ENCODE measurements at regions not wholly inside any gene's neighbourhood (a gene's known extent, or its start where the extent isn't known, plus 50 kb on each side); places are given as distances from the start of the nearest gene placed in this dataset.

DNA sequence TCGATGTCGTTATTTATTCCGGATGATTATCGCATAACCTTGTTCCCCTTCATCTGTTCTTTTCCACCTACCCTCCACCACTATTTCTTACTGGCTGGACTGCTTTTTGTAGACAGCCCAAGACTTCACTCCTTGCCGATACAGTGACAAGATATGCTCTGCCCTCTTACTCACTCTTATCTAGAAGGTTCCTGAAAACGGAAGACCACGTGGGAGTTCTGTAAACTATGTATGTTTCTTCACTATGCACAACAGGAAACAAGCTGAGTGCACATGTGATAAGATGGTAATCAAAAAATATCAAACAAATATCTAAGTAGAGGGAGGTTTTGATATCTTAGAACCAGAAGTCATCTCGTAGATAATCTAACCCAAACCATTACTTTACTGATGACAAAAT is 122.9 kb upstream of the ARHGAP20 start:
- TF ChIP-seq, protein P1, sequence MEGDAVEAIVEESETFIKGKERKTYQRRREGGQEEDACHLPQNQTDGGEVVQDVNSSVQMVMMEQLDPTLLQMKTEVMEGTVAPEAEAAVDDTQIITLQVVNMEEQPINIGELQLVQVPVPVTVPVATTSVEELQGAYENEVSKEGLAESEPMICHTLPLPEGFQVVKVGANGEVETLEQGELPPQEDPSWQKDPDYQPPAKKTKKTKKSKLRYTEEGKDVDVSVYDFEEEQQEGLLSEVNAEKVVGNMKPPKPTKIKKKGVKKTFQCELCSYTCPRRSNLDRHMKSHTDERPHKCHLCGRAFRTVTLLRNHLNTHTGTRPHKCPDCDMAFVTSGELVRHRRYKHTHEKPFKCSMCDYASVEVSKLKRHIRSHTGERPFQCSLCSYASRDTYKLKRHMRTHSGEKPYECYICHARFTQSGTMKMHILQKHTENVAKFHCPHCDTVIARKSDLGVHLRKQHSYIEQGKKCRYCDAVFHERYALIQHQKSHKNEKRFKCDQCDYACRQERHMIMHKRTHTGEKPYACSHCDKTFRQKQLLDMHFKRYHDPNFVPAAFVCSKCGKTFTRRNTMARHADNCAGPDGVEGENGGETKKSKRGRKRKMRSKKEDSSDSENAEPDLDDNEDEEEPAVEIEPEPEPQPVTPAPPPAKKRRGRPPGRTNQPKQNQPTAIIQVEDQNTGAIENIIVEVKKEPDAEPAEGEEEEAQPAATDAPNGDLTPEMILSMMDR (IDR thresholded peaks at IDR 0.05; ENCODE audit: low read depth, low read length, missing input control): no peak
- TF ChIP-seq TAF1 (conservative IDR thresholded peaks at IDR 0.05): no peak
- TF ChIP-seq YY1 (IDR thresholded peaks at IDR 0.05): no peak
- TF ChIP-seq, protein P2, sequence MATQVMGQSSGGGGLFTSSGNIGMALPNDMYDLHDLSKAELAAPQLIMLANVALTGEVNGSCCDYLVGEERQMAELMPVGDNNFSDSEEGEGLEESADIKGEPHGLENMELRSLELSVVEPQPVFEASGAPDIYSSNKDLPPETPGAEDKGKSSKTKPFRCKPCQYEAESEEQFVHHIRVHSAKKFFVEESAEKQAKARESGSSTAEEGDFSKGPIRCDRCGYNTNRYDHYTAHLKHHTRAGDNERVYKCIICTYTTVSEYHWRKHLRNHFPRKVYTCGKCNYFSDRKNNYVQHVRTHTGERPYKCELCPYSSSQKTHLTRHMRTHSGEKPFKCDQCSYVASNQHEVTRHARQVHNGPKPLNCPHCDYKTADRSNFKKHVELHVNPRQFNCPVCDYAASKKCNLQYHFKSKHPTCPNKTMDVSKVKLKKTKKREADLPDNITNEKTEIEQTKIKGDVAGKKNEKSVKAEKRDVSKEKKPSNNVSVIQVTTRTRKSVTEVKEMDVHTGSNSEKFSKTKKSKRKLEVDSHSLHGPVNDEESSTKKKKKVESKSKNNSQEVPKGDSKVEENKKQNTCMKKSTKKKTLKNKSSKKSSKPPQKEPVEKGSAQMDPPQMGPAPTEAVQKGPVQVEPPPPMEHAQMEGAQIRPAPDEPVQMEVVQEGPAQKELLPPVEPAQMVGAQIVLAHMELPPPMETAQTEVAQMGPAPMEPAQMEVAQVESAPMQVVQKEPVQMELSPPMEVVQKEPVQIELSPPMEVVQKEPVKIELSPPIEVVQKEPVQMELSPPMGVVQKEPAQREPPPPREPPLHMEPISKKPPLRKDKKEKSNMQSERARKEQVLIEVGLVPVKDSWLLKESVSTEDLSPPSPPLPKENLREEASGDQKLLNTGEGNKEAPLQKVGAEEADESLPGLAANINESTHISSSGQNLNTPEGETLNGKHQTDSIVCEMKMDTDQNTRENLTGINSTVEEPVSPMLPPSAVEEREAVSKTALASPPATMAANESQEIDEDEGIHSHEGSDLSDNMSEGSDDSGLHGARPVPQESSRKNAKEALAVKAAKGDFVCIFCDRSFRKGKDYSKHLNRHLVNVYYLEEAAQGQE (IDR thresholded peaks at IDR 0.05): no peak
- TF ChIP-seq HNF4A (conservative IDR thresholded peaks at IDR 0.05): no peak
- no peak for TF ChIP-seq FOXA2 (IDR thresholded peaks at IDR 0.05)
- no peak for TF ChIP-seq EGR1 (IDR thresholded peaks at IDR 0.05; ENCODE audit: low read depth in 2 of 2)
